GM21576 (cell line): ENCODE measurements at regions not wholly inside any gene's neighbourhood (a gene's known extent, or its start where the extent isn't known, plus 50 kb on each side); places are given as distances from the start of the nearest gene placed in this dataset.

Source experiments
- ATAC-seq: cut with Tn5 transposase; IDR thresholded peaks from one replicate; pipeline ENCODE4 v1.9.1; 2021; ENCODE audit warnings: mild to moderate bottlenecking, moderate library complexity; ENCODE audit not compliant: unreplicated experiment

GRCh38 chr4:111681751-111682150 lies 463.5 kb upstream of the FAM241A start:
- ATAC-seq = no peak

- no peak for ATAC-seq
Observed at GRCh38 chr4:111685205-111685604, 460.0 kb upstream of the FAM241A start.

GRCh38 chr4:111689214-111689613 lies 456.0 kb upstream of the FAM241A start:
- no peak for ATAC-seq

- ATAC-seq = no peak
Observed at GRCh38 chr4:111689731-111690130, 455.5 kb upstream of the FAM241A start.

- ATAC-seq = no peak
Observed at GRCh38 chr4:111693758-111694157, 451.5 kb upstream of the FAM241A start.

GRCh38 chr4:111695677-111696076 lies 449.6 kb upstream of the FAM241A start:
- ATAC-seq = no peak

GRCh38 chr4:111696505-111696904 lies 448.7 kb upstream of the FAM241A start:
- no peak for ATAC-seq

GRCh38 chr4:111697176-111697942 lies 447.9 kb upstream of the FAM241A start:
- ATAC-seq = no peak

- no peak for ATAC-seq
Observed at GRCh38 chr4:111698361-111698760, 446.9 kb upstream of the FAM241A start.

GRCh38 chr4:111699165-111699564 lies 446.1 kb upstream of the FAM241A start:
- no peak for ATAC-seq

GRCh38 chr4:111701102-111701501 lies 444.2 kb upstream of the FAM241A start:
- ATAC-seq = no peak

- no peak for ATAC-seq
Observed at GRCh38 chr4:111707491-111707890, 437.8 kb upstream of the FAM241A start.

GRCh38 chr4:111712093-111712677 lies 433.1 kb upstream of the FAM241A start:
- no peak for ATAC-seq

- ATAC-seq = no peak
Observed at GRCh38 chr4:111713276-111713675, 432.0 kb upstream of the FAM241A start.

GRCh38 chr4:111717921-111718320 lies 427.3 kb upstream of the FAM241A start:
- ATAC-seq = no peak

- ATAC-seq = no peak
Observed at GRCh38 chr4:111718763-111719559, 426.3 kb upstream of the FAM241A start.

GRCh38 chr4:111720866-111721265 lies 424.4 kb upstream of the FAM241A start:
- ATAC-seq = no peak

GRCh38 chr4:111722213-111722720 lies 423.0 kb upstream of the FAM241A start:
- no peak for ATAC-seq

GRCh38 chr4:111736516-111736915 lies 408.7 kb upstream of the FAM241A start:
- no peak for ATAC-seq

GRCh38 chr4:111744847-111745246 lies 400.4 kb upstream of the FAM241A start:
- ATAC-seq = no peak

GRCh38 chr4:111748157-111748556 lies 397.1 kb upstream of the FAM241A start:
- no peak for ATAC-seq

- no peak for ATAC-seq
Observed at GRCh38 chr4:111754003-111754402, 391.3 kb upstream of the FAM241A start.
